GM12873 (cell line): ENCODE measurements at regions not wholly inside any gene's neighbourhood (a gene's known extent, or its start where the extent isn't known, plus 50 kb on each side); places are given as distances from the start of the nearest gene placed in this dataset.

Experiments
- TF ChIP-seq, protein P1 (sequence below): IDR thresholded peaks from 2 replicates; pipeline ENCODE4 v1.5.1; 2012; ENCODE audit warnings: low read depth, mild to moderate bottlenecking, moderate library complexity, low read length, control low read depth; ENCODE audit not compliant: insufficient read depth; ENCODE audit errors: missing control alignments

- TF ChIP-seq, protein P1, sequence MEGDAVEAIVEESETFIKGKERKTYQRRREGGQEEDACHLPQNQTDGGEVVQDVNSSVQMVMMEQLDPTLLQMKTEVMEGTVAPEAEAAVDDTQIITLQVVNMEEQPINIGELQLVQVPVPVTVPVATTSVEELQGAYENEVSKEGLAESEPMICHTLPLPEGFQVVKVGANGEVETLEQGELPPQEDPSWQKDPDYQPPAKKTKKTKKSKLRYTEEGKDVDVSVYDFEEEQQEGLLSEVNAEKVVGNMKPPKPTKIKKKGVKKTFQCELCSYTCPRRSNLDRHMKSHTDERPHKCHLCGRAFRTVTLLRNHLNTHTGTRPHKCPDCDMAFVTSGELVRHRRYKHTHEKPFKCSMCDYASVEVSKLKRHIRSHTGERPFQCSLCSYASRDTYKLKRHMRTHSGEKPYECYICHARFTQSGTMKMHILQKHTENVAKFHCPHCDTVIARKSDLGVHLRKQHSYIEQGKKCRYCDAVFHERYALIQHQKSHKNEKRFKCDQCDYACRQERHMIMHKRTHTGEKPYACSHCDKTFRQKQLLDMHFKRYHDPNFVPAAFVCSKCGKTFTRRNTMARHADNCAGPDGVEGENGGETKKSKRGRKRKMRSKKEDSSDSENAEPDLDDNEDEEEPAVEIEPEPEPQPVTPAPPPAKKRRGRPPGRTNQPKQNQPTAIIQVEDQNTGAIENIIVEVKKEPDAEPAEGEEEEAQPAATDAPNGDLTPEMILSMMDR: no peak
Observed at GRCh38 chr6:111925296-111925695, 52.0 kb upstream of the FYN start.

DNA sequence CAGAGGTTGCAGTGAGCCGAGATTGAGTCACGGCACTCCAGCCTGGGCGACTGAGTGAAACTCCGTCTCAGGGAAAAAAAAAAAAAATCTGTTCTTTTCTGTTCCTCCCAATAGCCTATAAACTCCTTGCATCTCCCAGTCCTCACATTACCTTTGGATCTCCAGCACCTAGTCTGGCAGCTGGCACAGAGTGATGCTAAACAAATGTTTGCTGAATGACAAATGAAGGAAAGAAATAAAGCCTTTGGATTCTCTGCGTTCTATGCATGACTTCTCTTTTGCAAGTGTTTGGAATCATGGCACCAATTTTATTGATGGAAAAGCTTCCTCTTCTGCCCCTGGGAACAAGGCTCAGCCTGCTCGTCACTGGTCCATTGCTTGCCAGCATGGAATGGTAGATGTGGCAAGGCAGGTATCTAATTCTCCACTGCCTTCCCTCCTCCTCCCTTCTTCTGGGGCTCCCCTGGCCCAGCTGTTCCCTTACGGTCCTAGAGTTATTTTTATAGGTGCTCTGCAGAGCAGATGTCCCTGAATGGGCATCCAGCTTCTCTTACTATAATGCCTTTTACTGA is 53.6 kb upstream of the FYN start:
- TF ChIP-seq, protein P1: no peak

GRCh38 chr6:111927321-111927720 is 54.1 kb upstream of the FYN start:
- TF ChIP-seq, protein P1: no peak

GRCh38 chr6:111928139-111928538 is 54.9 kb upstream of the FYN start:
- TF ChIP-seq, protein P1: no peak

GRCh38 chr6:111936718-111937117 is 63.5 kb upstream of the FYN start:
- TF ChIP-seq, protein P1: no peak

DNA sequence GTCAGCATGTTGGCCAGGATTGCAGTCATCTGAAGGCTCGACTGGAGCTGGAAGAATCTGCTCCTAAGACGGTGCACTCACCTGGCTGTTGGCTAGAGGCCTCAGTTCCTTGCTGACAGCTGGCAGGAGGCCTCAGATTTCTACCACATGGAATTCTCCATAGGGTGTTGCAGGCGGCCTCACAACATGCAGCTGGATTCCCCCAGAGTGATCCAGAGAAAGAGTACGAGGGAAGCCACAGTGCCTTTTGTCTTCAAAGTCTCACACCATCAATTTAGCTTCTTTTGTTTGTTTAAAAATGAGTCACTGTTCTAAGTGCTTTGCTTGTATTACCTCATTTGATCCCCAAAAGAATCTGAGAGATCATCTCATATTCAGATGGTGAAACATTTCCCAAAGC is 65.5 kb upstream of the FYN start:
- TF ChIP-seq, protein P1: no peak

GRCh38 chr6:111939902-111940301 is 66.7 kb upstream of the FYN start:
- TF ChIP-seq, protein P1: no peak

DNA sequence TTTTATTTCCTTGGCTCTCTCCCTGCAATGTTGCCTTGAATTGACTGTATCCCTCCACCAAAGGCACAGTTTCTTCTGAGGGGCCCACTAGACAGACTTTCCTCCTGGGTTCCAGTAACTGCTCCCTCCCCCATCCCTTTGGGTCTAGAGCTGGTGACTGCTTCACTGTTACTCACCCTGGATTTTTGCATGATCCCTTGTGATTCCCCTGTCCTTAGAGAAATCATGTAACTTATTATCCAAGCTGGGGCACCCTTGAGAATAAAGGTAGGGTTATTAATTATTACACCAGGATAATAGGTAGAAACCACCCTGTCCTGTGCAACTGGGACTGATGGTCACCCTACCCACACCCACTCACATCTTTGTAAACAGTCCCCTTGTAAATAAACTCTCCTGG is 67.5 kb upstream of the FYN start:
- TF ChIP-seq, protein P1: no peak
